NCI-H526 (cell line): ENCODE measurements at regions not wholly inside any gene's neighbourhood (a gene's known extent, or its start where the extent isn't known, plus 50 kb on each side); places are given as distances from the start of the nearest gene placed in this dataset.

Source experiments
- DNase-seq, 2 experiments: peaks; one replicate each; lab custom pipeline; 2025; lab: John Stamatoyannopoulos, UW

GRCh38 chr5:4518903-4519672, 621.0 kb upstream of the ADAMTS16 start:
- peak in 1 of 2 experiments; percentile 47 for DNase-seq

GRCh38 chr5:4520559-4520958, 619.6 kb upstream of the ADAMTS16 start:
- DNase-seq, result peak in 1 of 2 experiments; percentile 45

- DNase-seq, result no peak
Measured at GRCh38 chr5:4523038-4523437, 617.1 kb upstream of the ADAMTS16 start.

- DNase-seq, result no peak
Measured at GRCh38 chr5:4531756-4532704, 608.1 kb upstream of the ADAMTS16 start.

- DNase-seq, result no peak
Measured at GRCh38 chr5:4532705-4533080, 607.4 kb upstream of the ADAMTS16 start.

GRCh38 chr5:4533457-4534105, 606.5 kb upstream of the ADAMTS16 start:
- no peak for DNase-seq

- no peak for DNase-seq
Measured at GRCh38 chr5:4537489-4537888, 602.6 kb upstream of the ADAMTS16 start.

- DNase-seq, result no peak
Measured at GRCh38 chr5:4540375-4541173, 599.6 kb upstream of the ADAMTS16 start.

- DNase-seq, result no peak
Measured at GRCh38 chr5:4541334-4541733, 598.8 kb upstream of the ADAMTS16 start.

- peak in 1 of 2 experiments; percentile 49 for DNase-seq
Measured at GRCh38 chr5:4542145-4542778, 597.9 kb upstream of the ADAMTS16 start.

- no peak for DNase-seq
Measured at GRCh38 chr5:4544049-4544670, 596.0 kb upstream of the ADAMTS16 start.

- no peak for DNase-seq
Measured at GRCh38 chr5:4547547-4547946, 592.6 kb upstream of the ADAMTS16 start.

- DNase-seq, result no peak
Measured at GRCh38 chr5:4548341-4548740, 591.8 kb upstream of the ADAMTS16 start.

- DNase-seq, result no peak
Measured at GRCh38 chr5:4549351-4549750, 590.8 kb upstream of the ADAMTS16 start.

- DNase-seq, result peak; percentile 90 to 93
Measured at GRCh38 chr5:4551034-4551433, 589.1 kb upstream of the ADAMTS16 start.

- DNase-seq, result no peak
Measured at GRCh38 chr5:4553130-4553529, 587.0 kb upstream of the ADAMTS16 start.

- DNase-seq, result peak in 1 of 2 experiments; percentile 30
Measured at GRCh38 chr5:4553978-4554377, 586.2 kb upstream of the ADAMTS16 start.

GRCh38 chr5:4555725-4556285, 584.3 kb upstream of the ADAMTS16 start:
- DNase-seq, result no peak

GRCh38 chr5:4561403-4561802, 578.7 kb upstream of the ADAMTS16 start:
- no peak for DNase-seq

- peak; percentile 44 to 87 for DNase-seq
Measured at GRCh38 chr5:4563400-4563799, 576.7 kb upstream of the ADAMTS16 start.
